SKM-1 (cell line): ENCODE measurements at regions not wholly inside any gene's neighbourhood (a gene's known extent, or its start where the extent isn't known, plus 50 kb on each side); places are given as distances from the start of the nearest gene placed in this dataset.
A peak's percentile ranks its signal among the peaks of the same experiment; 100 is the strongest.

ENCODE experiments used
- DNase-seq: peaks from one replicate; lab custom pipeline; 2025; ENCODE audit not compliant: unreplicated experiment; lab: John Stamatoyannopoulos, UW

DNA sequence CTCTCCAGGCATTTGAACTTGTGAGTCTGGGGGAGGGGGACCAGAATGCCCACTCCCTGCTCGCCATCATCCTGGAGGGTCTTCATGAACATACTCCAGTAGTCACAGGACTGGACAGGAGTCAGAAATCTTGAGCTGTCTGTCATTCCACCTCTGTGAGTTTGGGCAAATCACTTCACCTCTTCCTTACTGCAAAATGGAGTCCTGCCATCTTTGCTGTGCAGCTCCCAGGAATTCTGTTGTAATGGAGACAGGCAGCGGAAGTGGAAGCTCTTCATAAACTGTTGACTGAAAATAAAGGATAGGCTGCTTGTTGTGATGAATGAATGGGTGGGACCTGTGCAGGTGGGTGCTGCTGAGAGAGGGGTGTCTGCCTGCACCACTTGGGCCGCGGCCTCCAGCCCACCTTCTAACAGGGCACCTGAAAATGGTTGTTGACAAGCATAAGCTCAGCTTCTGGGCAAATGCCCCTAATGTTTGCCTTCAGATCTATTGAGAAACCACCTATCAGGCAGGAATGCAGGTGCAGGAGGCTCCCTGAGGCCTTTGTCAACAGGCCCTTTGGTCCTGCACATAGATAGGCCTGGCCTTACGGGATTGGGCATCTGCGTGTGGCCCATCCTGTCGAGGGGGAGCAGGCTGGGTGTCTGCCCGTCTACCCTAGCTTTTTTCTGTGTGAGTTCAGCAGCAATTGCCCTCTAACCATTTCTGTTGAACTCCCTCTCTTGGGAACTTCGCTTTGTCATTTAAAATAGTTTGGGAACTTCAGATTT is 321.0 kb downstream of the RPS6KC1 start:
- no peak for DNase-seq

DNA sequence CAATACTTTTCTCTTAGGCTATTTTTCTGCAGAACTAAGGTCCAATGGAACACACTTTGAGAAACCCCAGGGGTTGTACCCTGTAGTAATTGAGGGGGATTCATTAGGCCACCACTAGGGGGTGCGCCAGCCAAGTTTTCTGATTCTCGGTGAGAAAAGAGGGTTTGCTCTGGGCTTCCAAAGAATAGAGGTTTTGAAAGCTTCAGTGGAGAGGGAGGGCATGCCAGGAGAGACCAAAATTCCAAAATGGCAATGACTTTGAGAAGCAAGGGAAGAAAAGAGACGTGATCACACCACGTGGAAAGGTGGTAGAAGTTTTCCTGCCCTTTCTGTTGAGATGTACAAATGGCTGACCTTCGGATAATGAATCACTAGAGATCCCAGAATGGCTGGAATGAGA is 323.3 kb downstream of the RPS6KC1 start:
- peak; percentile 54 for DNase-seq

GRCh38 chr1:213375002-213375401 is 324.0 kb downstream of the RPS6KC1 start:
- no peak for DNase-seq

GRCh38 chr1:213376862-213377372 is 325.9 kb downstream of the RPS6KC1 start:
- no peak for DNase-seq

GRCh38 chr1:213380865-213381264 is 329.8 kb downstream of the RPS6KC1 start:
- DNase-seq, result no peak

DNA sequence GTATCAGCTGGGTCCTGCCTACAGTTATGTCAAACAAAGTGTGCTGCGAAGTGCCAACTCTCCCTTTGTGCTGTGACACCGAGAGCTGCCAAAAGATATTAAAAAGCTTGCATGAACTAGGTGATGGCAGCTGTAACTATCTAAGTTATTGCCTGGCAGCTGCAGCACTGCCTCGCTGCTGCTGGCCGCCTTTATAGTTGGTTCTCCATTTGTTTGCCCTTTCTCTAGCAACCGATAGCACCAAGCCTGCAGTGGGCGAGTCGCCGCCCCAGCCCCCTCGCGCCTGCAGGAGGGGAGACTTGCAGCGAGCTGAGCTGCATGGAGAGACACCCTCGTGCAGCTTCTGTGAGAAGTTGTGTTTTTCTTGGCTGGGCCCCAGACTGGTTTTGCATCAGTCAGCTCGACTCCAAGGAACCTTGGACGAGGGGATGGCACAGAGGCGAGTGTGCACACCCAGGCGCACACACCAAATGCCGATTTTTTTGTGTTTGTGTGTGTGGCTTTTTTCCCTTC is 330.6 kb downstream of the RPS6KC1 start:
- no peak for DNase-seq

GRCh38 chr1:213383465-213383864 is 332.4 kb downstream of the RPS6KC1 start:
- DNase-seq, result no peak

GRCh38 chr1:213385201-213385600 is 334.2 kb downstream of the RPS6KC1 start:
- DNase-seq, result no peak

DNA sequence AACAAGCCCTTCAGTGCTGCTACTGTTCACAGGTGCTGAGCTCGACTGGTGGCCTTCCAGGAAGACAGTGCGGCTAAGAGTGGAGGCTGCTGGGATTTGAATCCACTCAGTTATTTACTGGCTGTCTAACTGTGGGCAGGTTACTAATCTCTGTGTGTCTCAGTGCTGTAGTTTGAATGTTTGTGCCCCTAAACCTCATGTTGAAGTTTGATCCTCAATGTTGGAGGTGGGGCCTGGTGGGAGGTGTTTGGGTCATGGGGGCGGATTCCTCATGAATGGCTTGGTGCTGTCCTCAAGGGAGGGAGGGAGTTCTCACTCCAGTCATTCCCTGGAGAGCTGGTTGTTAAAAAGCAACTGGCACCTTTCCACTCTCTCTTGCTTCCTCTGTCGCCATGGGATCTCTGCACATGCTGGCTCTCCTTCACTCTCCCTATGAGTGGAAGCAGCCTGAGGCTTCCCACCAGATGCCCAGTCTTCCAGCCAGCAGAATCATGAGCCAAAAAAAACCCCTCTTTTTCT is 334.8 kb downstream of the RPS6KC1 start:
- no peak for DNase-seq

- DNase-seq, result no peak
These were observed 336.5 kb downstream of the RPS6KC1 start for GRCh38 chr1:213387380-213388015.

GRCh38 chr1:213388199-213388598 is 337.2 kb downstream of the RPS6KC1 start:
- no peak for DNase-seq

- no peak for DNase-seq
These were observed 338.1 kb downstream of the RPS6KC1 start for GRCh38 chr1:213389061-213389581.

- DNase-seq, result no peak
These were observed 340.4 kb downstream of the RPS6KC1 start for GRCh38 chr1:213391445-213391844.

DNA sequence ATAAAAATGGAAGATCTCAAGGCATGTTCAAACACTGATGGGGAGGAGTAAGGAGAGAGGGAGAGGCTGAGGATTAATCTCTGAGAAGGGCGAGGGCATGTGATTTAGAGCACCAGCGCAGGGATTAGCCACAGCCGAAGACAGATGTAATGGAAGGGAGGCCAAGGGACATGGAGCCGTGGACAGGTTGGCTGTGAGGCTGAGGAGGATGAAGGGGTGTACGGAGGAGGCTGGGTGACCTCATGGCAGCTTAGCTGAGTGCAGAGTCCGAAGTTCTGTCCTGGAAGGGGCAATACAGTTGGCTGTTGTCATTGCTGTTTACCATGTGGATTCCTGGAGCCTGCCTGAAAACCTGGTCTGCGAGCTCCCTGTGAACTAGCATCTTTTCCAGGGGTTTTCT is 342.8 kb downstream of the RPS6KC1 start:
- no peak for DNase-seq

GRCh38 chr1:213394837-213395236 is 343.8 kb downstream of the RPS6KC1 start:
- no peak for DNase-seq

GRCh38 chr1:213397638-213398037 is 346.6 kb downstream of the RPS6KC1 start:
- no peak for DNase-seq

DNA sequence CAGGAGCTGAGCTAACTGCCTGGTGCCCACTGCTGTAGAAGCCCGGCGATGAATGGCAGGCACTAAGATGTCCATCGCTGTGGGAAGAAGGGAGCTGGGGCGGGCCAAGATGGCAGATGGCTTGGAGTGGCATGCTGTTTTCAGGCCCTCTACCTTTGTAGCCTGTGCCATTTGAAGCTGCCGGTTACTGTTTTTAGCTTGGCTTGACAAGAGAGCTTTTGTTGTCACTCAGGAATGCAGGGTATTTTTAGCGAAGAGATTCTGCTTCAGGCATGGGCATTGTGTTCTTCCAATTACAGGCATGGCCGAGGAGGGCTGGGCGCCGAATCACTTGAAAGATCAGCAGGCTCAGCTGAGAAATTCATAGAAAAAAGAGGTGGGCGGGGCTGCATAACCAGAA is 348.7 kb downstream of the RPS6KC1 start:
- no peak for DNase-seq

DNA sequence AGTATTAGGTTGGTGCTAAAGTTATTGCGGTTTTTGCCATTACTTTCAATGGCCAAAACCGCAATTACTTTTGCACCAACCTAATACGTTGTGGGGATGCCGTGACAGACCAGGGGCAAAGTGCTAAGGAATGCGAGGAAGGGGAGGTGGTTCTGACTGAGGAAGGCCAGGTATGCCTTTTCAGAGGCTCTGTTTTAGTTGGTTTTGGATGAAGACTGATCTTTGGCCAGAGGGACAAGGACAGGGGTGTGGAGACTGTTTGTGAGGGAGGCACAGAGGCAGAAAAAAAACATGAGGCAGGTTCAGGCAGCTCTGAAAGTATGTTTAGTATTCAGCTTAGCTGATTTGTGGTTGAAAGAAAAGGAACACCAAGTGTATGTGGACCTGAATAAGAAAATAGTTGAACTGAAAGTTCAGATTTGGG is 358.2 kb downstream of the RPS6KC1 start:
- DNase-seq, result no peak

DNA sequence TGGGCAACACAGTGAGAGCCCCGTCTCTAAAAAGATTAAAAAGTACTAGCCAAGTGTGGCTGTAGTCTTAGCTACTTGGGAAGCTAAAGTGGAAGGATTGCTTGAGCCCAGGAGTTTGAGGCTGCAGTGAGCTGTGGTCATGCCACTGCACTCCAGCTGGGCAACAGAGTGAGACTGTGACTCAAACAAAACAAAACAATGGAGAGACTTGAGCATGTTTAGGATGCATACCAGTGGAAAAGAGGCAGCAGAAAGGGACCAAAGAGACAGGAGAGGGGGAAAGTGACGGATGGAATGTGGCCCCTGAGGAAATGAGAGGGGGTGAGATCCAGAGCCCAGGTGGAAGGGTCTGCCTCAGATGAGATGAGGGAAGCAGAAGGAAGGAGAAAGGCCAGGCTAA is 358.9 kb downstream of the RPS6KC1 start:
- no peak for DNase-seq

- DNase-seq, result no peak
These were observed 363.3 kb downstream of the RPS6KC1 start for GRCh38 chr1:213414346-213414745.

DNA sequence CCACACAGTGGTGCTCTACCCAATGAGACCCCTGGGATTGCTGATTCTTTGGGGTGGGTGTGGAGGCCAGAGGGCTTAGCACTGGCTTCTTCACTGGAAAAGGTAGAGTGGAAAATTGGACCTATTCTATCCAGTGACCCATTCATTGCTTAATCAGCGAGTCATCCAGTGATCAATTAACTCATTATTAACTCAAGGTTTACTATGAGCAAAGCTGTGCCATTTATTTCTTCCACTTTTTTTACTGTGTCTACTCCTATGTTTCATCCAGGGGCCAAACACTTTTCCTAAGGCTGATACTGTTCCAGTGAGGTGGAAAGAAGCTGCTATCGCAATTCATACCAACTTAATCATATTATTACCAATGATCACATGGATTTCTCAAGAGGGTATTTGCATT is 363.9 kb downstream of the RPS6KC1 start:
- no peak for DNase-seq
